Suprapubic skin (tissue), 4 donors: ENCODE measurements at regions not wholly inside any gene's neighbourhood (a gene's known extent, or its start where the extent isn't known, plus 50 kb on each side); places are given as distances from the start of the nearest gene placed in this dataset.
A peak's percentile ranks its signal among the peaks of the same experiment; 100 is the strongest.
"Not testable (repeated sequence)": the region's sequence is repeated elsewhere in the genome, so short reads cannot be mapped to it uniquely, and the experiment has no call there.

ENCODE experiments used
- DNase-seq, 2 donors: peaks; one replicate each; pipeline ENCODE4 v3.0.0-alpha.2; 2019; ENCODE audit warnings: low spot score in 2 of 2
- H3K27ac ChIP-seq: fragments of 200-600 bp; sonication (generic); one replicate; pipeline ENCODE4 v1.5.1; 2019
- H3K27me3 ChIP-seq: fragments of 200-600 bp; sonication (generic); one replicate; pipeline ENCODE4 v1.5.1; 2019
- H3K36me3 ChIP-seq: fragments of 200-600 bp; sonication (generic); one replicate; pipeline ENCODE4 v1.5.1; 2019
- H3K4me1 ChIP-seq: fragments of 200-600 bp; sonication (generic); one replicate; pipeline ENCODE4 v1.5.1; 2019
- H3K4me3 ChIP-seq: fragments of 200-600 bp; sonication (generic); one replicate; pipeline ENCODE4 v1.5.1; 2019; ENCODE audit warnings: mild to moderate bottlenecking
- H3K9me3 ChIP-seq: fragments of 200-600 bp; sonication (generic); one replicate; pipeline ENCODE4 v1.5.1; 2019
- CTCF ChIP-seq, 2 donors: fragments of 200-600 bp in 1 of 2; fragments of 450-650 bp in 1 of 2; sonication (generic) in 1 of 2; IDR thresholded peaks; one replicate each; pipeline ENCODE4 v1.5.1; 2016 to 2019; ENCODE audit warnings: antibody characterized with exemption in 2 of 2, mild to moderate bottlenecking in 1 of 2, moderate library complexity in 1 of 2
- EP300 ChIP-seq: sonication (generic); formaldehyde crosslinking; IDR thresholded peaks from one replicate; pipeline ENCODE4 v1.6.1; 2017; ENCODE audit warnings: antibody characterized with exemption
- POLR2A ChIP-seq, 2 donors: fragments of 450-650 bp; IDR thresholded peaks; one replicate each; pipeline ENCODE4 v1.6.1; 2017; ENCODE audit warnings: antibody characterized with exemption in 2 of 2, mild to moderate bottlenecking in 2 of 2, moderate library complexity in 2 of 2
- POLR2AphosphoS5 ChIP-seq, 3 donors: sonication (generic); formaldehyde crosslinking; IDR thresholded peaks; one replicate each; pipeline ENCODE4 v1.6.1; 2017; ENCODE audit warnings: antibody characterized with exemption in 3 of 3
- WGBS: methylation state at CpG from one replicate; pipeline ENCODE4 v1.1.5; 2018; 5-methylcytosine and 5-hydroxymethylcytosine counted together

DNA sequence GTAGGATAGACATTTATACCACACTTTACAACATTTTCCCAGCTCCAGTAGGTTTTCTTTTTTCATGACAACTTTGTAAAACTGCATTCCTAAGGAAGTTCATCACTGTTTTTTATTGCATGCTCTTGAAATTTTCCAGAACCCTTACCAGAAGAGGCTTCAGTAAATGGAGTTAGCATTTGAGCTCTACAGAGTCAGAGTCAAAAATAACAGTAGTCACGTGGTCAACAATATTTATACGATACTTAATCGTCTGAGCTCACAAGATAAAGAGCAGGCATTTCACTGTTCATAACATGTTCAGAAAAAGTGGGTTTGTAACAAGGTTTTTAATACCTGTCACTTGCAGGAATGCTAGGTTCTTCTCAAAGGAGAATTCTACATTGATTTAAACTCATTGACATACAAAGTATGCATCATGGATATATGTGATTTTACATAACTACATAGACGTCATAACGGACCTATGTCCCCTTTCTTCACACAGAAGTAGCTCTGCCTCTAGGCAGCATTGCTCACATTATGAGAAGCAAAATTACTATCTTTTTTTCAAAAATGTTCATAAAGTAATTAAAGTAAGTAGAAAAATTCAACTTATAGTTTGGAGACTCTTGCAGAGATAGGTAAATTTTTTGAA, 187.0 kb upstream of the COL3A1 start:
- Histone ChIP-seq H3K4me1 (peaks cover 17% of the 10 kb centered on the region), H3K27me3 (no peaks in the 10 kb centered on the region), H3K27ac (peak overlapping the region; percentile 74), H3K4me3 (peak overlapping the region; percentile 1), H3K9me3 (no peaks in the 10 kb centered on the region), H3K36me3 (no peaks in the 10 kb centered on the region)
- no peak for DNase-seq
- 27% methylated on average over 5 of the region's 5 CpGs for WGBS
- no peak for TF ChIP-seq EP300
- TF ChIP-seq POLR2A (IDR thresholded peaks at IDR 0.05) = peak in 1 of 2 donors; percentile 46

GRCh38 chr2:188787658-188788240, 186.4 kb upstream of the COL3A1 start:
- 15% methylated on average over 3 of the region's 3 CpGs for WGBS
- no peak for DNase-seq
- peak overlapping the region; percentile 1 for H3K4me3 ChIP-seq
- H3K9me3 ChIP-seq = no peaks in the 10 kb centered on the region
- no peak for TF ChIP-seq POLR2AphosphoS5 (IDR thresholded peaks at IDR 0.05)
- TF ChIP-seq POLR2A (IDR thresholded peaks at IDR 0.05) = no peak
- no peak for TF ChIP-seq CTCF (IDR thresholded peaks at IDR 0.05)
- TF ChIP-seq EP300 = no peak
- H3K27me3 ChIP-seq = no peaks in the 10 kb centered on the region
- no peaks in the 10 kb centered on the region for H3K36me3 ChIP-seq
- H3K4me1 ChIP-seq = peaks cover 17% of the 10 kb centered on the region
- peak overlapping the region; percentile 74 for H3K27ac ChIP-seq

DNA sequence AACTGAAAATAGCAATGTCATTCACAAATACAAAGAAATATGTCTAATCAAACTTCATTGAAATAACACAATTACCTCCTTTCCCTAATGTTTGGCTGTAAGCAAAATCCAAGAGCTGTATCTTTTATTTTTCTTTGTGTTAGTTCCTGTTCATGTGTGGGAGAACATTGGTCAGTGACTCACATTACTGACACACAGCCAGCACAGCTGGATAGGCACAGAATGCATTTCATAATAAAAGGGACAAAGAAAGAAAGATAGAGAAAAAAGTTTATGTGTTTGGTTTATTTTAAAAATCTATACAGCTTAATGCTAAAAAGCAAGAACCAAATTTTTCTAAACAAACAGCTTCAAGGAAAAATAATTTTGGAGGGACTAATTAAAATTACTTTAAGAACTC, 185.6 kb upstream of the COL3A1 start:
- peak in 1 of 2 donors; percentile 74 for DNase-seq
- Histone ChIP-seq H3K36me3 (no peaks in the 10 kb centered on the region), H3K27me3 (no peaks in the 10 kb centered on the region), H3K4me1 (peaks cover 17% of the 10 kb centered on the region), H3K27ac (peak overlapping the region; percentile 74), H3K9me3 (no peaks in the 10 kb centered on the region), H3K4me3 (no peak overlapping the region)
- no peak for TF ChIP-seq EP300
- no peak for TF ChIP-seq CTCF (IDR thresholded peaks at IDR 0.05)
- TF ChIP-seq POLR2A (IDR thresholded peaks at IDR 0.05) = no peak
- no peak for TF ChIP-seq POLR2AphosphoS5 (IDR thresholded peaks at IDR 0.05)

DNA sequence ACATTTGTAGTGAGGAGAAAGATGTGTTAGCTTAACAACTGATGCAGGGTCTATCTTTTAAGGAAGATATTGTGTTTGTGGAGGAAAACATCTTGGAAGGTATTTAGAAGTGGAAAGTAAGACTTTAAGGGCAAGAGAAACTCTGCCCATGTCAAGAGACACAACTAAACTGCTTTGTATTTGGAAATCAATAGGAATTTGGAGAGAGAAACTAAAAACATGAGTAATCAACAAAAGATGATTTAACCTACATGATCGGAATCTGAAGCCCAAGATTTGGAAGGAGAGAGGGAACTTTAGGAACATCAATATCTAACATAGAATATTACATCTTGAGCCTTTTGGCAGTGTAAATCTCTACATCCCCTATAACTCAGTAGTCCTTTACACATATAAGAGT, 184.2 kb upstream of the COL3A1 start:
- no peaks in the 10 kb centered on the region for H3K36me3 ChIP-seq
- no peak for TF ChIP-seq EP300
- no peaks in the 10 kb centered on the region for H3K27me3 ChIP-seq
- H3K4me1 ChIP-seq = peaks cover 17% of the 10 kb centered on the region
- no peak overlapping the region for H3K4me3 ChIP-seq
- WGBS = 72% methylated on average over 1 of the region's 1 CpG
- H3K27ac ChIP-seq = peak overlapping the region; percentile 21
- no peak for DNase-seq
- no peaks in the 10 kb centered on the region for H3K9me3 ChIP-seq

- not testable (repeated sequence) for H3K36me3 ChIP-seq, DNase-seq, H3K4me1 ChIP-seq, H3K27me3 ChIP-seq, H3K9me3 ChIP-seq, H3K27ac ChIP-seq, H3K4me3 ChIP-seq
- 95% methylated on average over 4 of the region's 4 CpGs for WGBS
These were observed 179.7 kb upstream of the COL3A1 start for GRCh38 chr2:188794453-188794852.

DNA sequence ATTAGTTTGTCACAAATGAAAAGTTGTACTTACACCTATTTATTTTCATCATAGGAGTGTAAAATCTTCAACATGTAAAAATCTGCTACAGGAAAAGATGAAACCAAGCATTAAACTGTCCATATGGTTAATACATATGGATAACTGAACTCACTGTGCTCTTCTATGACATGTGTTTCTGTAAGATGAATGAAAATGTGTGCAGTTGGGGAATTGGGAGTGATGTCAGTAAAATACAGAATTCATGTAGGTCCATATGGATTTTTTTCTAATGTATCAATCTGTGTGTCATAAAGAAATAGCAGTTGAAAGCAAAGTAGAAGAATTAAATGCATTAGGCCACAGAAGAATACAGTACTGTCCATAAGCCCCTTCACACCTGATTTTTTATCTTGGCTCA, 178.4 kb upstream of the COL3A1 start:
- Histone ChIP-seq H3K4me1 (peaks cover 3% of the 10 kb centered on the region), H3K9me3 (no peaks in the 10 kb centered on the region), H3K36me3 (no peaks in the 10 kb centered on the region), H3K4me3 (no peak overlapping the region), H3K27me3 (no peaks in the 10 kb centered on the region), H3K27ac (no peak overlapping the region)
- TF ChIP-seq POLR2AphosphoS5 (IDR thresholded peaks at IDR 0.05) = no peak
- no peak for TF ChIP-seq CTCF (IDR thresholded peaks at IDR 0.05)
- no peak for TF ChIP-seq EP300
- TF ChIP-seq POLR2A (IDR thresholded peaks at IDR 0.05) = no peak
- no peak for DNase-seq

- no peaks in the 10 kb centered on the region for H3K36me3 ChIP-seq
- DNase-seq = no peak
- H3K27me3 ChIP-seq = no peaks in the 10 kb centered on the region
- H3K27ac ChIP-seq = no peak overlapping the region
- TF ChIP-seq CTCF (IDR thresholded peaks at IDR 0.05) (no peak), POLR2AphosphoS5 (IDR thresholded peaks at IDR 0.05) (no peak), POLR2A (IDR thresholded peaks at IDR 0.05) (no peak), EP300 (no peak)
- 69% methylated on average over 4 of the region's 4 CpGs for WGBS
- H3K9me3 ChIP-seq = peaks cover 5% of the 10 kb centered on the region
- no peak overlapping the region for H3K4me3 ChIP-seq
- H3K4me1 ChIP-seq = peaks cover 3% of the 10 kb centered on the region
These were observed 176.8 kb upstream of the COL3A1 start for GRCh38 chr2:188797371-188797770.
